ENCODE measurements at regions not wholly inside any gene's neighbourhood (a gene's known extent, or its start where the extent isn't known, plus 50 kb on each side); places are given as distances from the start of the nearest gene placed in this dataset.

- TF ChIP-seq CTCF (conservative IDR thresholded peaks at IDR 0.05 in 1 of 2, IDR thresholded peaks at IDR 0.05 in 1 of 2; ENCODE audit: extremely low read depth in 1 of 2, insufficient read depth in 1 of 2, low read depth in 1 of 2, low read length in 2 of 2) (no peak), EZH2 (IDR thresholded peaks at IDR 0.05; ENCODE audit: borderline replicate concordance, low read length) (no peak)
These were observed 344.9 kb downstream of the OMA1 start for GRCh38 chr1:58201492-58202106.

Data from mammary epithelial cell (primary cell).